ENCODE measurements at regions not wholly inside any gene's neighbourhood (a gene's known extent, or its start where the extent isn't known, plus 50 kb on each side); places are given as distances from the start of the nearest gene placed in this dataset.

DNA sequence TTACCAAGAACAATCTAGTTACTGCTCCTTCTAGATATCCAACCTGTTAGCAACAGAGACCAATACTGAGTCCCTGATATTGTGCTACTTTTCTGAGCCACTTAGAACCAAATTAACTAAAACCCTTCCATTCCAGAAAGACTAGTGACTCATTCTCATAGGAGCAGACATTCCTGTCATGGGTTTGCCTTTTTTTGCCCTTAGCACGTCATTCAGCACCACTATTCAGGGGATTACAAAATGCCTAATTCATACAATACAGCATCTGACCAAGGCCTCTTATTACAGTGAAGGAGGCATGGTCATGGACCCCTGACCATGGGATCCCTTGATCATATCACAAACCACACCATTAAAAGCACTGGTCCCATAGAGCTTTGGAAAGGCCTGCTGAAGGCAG, 123.8 kb upstream of the CXCL13 start:
- H3K27ac ChIP-seq: no peak overlapping the region
- no peak for DNase-seq
- H3K36me3 ChIP-seq: no peaks in the 10 kb centered on the region
- H3K27me3 ChIP-seq: no peaks in the 10 kb centered on the region
- H3K4me3 ChIP-seq: no peak overlapping the region
- TF ChIP-seq, protein P1, sequence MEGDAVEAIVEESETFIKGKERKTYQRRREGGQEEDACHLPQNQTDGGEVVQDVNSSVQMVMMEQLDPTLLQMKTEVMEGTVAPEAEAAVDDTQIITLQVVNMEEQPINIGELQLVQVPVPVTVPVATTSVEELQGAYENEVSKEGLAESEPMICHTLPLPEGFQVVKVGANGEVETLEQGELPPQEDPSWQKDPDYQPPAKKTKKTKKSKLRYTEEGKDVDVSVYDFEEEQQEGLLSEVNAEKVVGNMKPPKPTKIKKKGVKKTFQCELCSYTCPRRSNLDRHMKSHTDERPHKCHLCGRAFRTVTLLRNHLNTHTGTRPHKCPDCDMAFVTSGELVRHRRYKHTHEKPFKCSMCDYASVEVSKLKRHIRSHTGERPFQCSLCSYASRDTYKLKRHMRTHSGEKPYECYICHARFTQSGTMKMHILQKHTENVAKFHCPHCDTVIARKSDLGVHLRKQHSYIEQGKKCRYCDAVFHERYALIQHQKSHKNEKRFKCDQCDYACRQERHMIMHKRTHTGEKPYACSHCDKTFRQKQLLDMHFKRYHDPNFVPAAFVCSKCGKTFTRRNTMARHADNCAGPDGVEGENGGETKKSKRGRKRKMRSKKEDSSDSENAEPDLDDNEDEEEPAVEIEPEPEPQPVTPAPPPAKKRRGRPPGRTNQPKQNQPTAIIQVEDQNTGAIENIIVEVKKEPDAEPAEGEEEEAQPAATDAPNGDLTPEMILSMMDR (IDR thresholded peaks at IDR 0.05): no peak
- H3K9ac ChIP-seq (ENCODE audit: low read depth in 2 of 2, low read length in 2 of 2): no peak overlapping the region
- no peaks in the 10 kb centered on the region for H3K4me1 ChIP-seq
- no peaks in the 10 kb centered on the region for H3K9me3 ChIP-seq
- intact Hi-C loops (cut with DNase I): no loop called here

- TF ChIP-seq, protein P1 (IDR thresholded peaks at IDR 0.05): no peak
- Histone ChIP-seq H3K4me3 (no peak overlapping the region), H3K36me3 (no peaks in the 10 kb centered on the region), H3K9ac (ENCODE audit: low read depth in 2 of 2, low read length in 2 of 2) (no peak overlapping the region), H3K9me3 (no peaks in the 10 kb centered on the region), H3K4me1 (no peaks in the 10 kb centered on the region), H3K27me3 (no peaks in the 10 kb centered on the region), H3K27ac (no peak overlapping the region)
- DNase-seq: no peak
- intact Hi-C loops (cut with DNase I): no loop called here
Measured at GRCh38 chr4:77488882-77489281, 116.7 kb upstream of the CXCL13 start.

DNA sequence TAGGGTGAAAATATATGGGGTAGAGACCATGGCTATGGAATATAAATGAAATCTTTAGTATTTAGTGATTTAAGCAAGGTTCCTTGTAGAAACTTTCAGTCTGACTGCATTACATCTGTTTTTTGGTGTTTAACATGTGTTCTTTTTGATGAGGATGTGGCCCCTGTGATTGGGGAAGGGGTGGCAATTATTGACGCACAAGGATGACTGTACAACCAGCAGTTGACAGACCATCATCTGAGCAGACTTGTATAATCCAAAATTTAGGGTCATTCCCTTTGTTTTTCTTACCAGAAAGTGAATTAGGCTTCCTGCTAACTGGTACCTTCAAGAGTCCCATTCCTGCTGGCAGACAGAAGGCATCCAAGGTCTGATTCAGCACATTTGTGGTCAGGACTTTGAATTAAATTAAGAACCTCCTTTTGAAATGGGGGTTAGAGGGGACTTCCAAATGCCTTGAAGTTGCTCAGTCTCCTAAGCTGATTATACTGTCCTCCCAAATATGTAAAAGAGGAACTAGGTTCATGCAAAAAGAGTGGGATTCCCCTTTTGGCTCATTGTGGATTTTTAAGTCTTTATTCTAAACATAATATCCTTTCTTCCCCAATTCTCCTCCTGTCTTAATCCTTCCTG, 112.4 kb upstream of the CXCL13 start:
- Histone ChIP-seq H3K27me3 (no peaks in the 10 kb centered on the region), H3K27ac (no peak overlapping the region), H3K9ac (ENCODE audit: low read depth in 2 of 2, low read length in 2 of 2) (no peak overlapping the region), H3K36me3 (no peaks in the 10 kb centered on the region), H3K4me1 (no peaks in the 10 kb centered on the region), H3K4me3 (no peak overlapping the region), H3K9me3 (no peaks in the 10 kb centered on the region)
- intact Hi-C loops (cut with DNase I): no loop called here
- TF ChIP-seq, protein P1 (IDR thresholded peaks at IDR 0.05): no peak
- DNase-seq: no peak

GRCh38 chr4:77493829-77494551, 111.6 kb upstream of the CXCL13 start:
- Histone ChIP-seq H3K4me3 (no peak overlapping the region), H3K27me3 (no peaks in the 10 kb centered on the region), H3K36me3 (no peaks in the 10 kb centered on the region), H3K9me3 (no peaks in the 10 kb centered on the region), H3K27ac (no peak overlapping the region), H3K9ac (ENCODE audit: low read depth in 2 of 2, low read length in 2 of 2) (no peak overlapping the region), H3K4me1 (no peaks in the 10 kb centered on the region)
- TF ChIP-seq, protein P1 (IDR thresholded peaks at IDR 0.05): no peak
- intact Hi-C loops (cut with DNase I): no loop called here
- no peak for DNase-seq

GRCh38 chr4:77496457-77496856, 109.2 kb upstream of the CXCL13 start:
- intact Hi-C loops (cut with DNase I): no loop called here
- Histone ChIP-seq H3K27ac (no peak overlapping the region), H3K9ac (ENCODE audit: low read depth in 2 of 2, low read length in 2 of 2) (no peak overlapping the region), H3K4me3 (no peak overlapping the region), H3K27me3 (no peaks in the 10 kb centered on the region), H3K9me3 (no peaks in the 10 kb centered on the region), H3K4me1 (no peaks in the 10 kb centered on the region), H3K36me3 (no peaks in the 10 kb centered on the region)
- TF ChIP-seq, protein P1 (IDR thresholded peaks at IDR 0.05): no peak
- DNase-seq: no peak
